ENCODE measurements at regions not wholly inside any gene's neighbourhood (a gene's known extent, or its start where the extent isn't known, plus 50 kb on each side); places are given as distances from the start of the nearest gene placed in this dataset.
"Not testable (repeated sequence)": the region's sequence is repeated elsewhere in the genome, so short reads cannot be mapped to it uniquely, and the experiment has no call there.

DNA sequence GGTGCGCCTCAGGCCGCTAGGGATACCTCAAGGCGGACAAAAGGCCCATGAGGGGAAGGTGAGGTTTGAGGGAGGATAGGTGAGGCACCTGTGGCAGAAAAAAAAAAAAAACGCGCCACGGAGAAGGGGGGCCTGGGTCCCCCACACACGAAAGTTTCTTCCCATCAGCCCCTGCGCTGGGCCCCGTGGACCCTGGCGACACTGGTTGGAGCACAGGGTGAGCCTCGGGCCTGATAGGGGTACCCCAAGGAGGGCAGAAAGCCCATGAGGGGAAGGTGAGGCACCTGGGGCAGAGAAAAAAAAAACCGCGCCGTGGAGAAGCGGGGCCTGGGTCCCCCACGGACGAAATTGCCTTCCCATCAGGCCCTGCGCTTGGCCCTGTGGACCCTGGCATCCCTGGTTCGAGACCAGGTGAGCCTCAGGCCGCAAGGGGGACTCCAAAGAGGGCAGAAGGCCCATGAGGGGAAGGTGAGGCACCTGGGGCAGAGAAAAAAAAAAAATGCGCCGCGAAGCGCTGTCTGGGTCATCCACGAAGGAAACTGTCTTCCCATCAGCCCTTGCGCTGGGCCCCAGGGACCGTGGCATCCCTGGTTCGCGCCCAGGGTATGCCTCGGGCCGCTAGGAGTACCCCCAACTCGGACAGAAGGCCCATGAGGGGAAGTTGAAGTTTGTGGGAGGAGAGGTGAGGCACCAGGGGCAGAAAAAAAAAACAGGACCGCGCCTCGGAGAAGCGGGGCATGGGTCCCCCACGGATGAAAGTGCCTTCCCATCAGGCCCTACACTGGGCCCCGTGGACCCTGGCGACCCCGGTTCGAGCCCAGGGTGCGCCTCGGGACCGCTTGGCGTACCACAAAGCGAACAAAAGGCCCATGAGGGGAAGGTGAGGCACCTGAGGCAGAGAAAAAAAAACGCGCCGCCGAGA lies 226.2 kb downstream of the CCDC74A start:
- DNase-seq: no peak

DNA sequence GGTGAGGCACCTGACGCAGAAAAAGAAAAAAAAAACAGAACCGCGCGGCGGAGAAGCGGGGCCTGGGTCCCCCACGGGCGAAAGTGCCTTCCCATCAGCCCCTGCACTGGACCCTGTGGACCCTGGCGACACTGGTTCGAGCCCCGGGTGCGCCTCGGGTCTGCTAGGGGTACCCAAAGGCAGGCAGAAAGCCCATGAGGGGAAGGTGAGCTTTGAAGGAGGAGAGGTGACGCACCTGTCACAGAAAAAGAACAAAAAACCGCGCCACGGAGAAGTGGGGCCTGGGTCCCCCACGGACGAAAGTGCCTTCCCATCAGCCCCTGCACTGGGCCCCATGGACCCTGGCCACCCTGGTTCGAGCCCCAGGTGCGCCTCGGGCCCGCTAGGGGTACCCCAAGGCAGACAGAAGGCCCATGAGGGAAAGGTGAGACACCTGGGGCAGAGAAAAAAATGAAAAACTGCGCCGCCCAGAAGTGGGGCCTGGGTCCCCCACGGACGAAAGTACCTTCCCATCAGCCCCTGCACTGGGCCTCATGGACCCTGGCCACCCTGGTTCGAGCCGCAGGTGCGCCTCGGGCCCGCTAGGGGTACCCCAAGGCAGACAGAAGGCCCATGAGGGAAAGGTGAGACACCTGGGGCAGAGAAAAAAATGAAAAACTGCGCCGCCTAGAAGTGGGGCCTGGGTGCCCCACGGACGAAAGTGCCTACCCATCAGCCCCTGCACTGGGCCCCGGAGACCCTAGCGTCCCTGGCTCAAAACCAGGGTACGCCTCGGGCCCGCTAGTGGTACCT lies 227.4 kb downstream of the CCDC74A start:
- no peak for DNase-seq

DNA sequence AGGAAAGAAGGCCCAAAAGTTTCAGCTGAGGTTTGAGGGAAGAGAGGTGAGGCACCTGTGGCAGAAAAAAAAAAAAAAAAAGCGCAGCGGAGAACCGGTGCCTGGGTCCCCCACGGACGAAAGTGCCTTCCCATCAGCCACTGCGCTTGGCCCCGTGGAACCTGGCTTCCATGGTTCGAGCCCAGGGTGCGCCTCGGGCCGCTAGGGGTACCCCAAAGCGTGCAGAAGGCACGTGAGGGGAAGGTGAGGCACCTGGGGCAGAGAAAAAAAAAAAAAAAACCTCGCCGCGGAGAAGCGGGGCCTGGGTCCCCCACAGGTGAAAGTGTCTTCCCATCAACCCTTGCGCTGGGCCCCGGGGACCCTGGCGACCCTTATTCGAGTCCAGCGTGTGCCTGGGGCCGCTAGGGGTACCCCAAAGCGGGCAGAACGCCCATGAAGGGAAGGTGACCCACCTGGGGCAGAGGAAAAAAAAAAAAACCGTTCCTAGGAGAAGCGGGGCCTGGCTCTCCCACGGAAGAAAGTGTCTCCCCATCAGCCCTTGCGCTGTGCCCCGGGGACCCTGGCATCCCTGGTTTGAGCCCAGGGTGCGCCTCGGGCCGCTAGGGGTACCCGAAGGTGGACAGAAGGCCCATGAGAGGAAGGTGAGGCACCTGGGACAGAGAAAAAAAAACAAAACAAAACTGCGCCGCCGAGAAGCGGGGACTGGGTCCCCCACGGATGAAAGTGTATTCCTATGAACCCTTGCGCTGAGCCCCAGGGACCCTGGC lies 228.6 kb downstream of the CCDC74A start:
- no peak for DNase-seq

DNA sequence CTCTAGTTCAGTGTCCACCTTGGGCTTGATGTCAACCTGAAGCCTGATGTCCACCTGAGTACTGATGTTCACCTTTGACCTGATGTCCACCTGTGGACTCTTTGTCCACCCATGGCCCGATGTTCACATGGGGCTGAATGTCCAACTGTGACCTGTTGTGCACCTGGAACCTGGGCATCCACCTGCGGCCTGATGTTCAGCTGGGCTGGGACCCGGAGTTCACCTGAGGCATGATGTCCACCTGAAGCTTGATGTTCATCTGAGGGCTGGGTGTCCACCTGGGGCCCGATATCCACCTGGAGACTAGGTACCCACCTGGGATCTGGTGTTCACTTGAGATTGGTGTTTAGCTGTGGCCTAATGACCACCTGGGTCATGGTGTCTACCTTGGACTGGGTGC lies 231.3 kb downstream of the CCDC74A start:
- DNase-seq: not testable (repeated sequence)

DNA sequence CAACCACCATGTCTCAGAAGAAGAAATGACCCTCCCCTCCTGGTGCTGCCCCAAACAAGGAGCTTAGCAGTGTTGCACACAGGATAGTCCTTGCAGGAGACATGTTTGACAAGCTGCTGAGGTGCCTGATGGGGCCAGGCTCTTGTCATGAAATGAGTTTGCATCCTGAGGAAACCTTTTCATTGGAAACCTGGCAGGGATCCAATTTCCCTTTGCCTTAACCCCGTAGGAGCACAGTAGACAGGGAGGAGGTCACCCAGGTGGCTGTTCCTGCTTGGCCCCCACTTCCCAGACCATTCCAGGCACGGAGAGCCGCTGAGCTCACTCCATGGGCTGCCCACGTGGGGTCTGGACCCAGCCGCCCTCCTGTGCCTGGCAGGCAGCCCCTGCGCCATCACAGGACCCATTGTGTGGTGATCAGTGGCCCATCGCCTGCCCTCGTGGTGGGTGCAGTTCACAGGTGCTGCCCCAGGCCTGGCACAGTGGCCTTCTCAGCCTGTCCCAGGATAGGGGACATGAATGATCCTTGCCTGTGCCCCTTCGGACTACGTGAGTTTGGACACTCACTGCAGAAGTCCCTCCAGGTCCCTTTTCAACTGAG lies 247.4 kb downstream of the CCDC74A start:
- DNase-seq: not testable (repeated sequence)

DNA sequence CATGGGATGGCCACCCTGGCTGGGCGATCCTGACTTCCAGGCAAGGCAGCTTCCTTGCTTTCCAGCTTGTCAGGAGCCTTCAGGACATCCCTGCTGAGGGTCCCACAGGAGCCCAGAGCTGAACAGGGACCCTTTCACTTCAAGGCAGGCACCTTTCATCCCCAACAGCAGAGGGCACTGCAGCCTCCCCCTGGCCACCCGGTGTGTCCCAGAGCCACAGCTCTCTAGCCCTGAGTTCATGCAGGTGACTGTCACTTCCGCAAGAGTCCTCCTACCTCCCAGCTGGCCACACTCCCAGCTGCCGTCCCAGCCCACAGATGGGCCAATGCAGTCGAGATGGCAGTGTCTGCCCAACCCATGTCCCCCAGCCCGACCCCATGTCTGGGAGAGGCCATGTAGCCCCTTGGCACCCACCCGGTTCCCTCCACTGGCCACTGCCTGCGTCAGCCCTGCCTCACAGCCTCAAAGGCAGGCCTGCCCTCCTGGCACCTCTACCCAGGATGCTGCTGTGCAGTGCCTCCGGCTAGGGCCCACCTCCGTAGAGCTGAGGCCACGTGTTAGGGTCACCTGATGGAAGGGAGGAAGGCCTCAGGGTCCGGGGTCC lies 248.3 kb downstream of the CCDC74A start:
- not testable (repeated sequence) for DNase-seq

DNA sequence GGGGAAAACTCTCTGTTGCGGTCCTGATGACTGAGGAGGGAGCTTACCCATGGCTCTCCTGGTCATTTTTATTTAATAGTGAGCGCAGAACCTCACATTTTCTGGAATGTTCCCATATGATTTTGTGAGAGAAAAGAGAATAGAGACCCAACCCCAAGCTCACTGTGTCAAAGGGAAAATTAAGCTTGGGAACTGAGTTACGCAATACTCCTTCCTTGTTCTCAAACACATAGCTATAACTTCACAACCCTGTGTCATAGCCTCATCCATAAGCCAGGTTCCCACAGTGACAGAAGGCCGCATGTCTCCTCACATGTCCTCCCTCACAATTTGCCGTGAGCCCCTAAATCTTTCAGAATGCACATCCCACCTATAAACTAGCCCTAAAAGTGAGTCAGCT lies 252.8 kb downstream of the CCDC74A start:
- DNase-seq: not testable (repeated sequence)

DNA sequence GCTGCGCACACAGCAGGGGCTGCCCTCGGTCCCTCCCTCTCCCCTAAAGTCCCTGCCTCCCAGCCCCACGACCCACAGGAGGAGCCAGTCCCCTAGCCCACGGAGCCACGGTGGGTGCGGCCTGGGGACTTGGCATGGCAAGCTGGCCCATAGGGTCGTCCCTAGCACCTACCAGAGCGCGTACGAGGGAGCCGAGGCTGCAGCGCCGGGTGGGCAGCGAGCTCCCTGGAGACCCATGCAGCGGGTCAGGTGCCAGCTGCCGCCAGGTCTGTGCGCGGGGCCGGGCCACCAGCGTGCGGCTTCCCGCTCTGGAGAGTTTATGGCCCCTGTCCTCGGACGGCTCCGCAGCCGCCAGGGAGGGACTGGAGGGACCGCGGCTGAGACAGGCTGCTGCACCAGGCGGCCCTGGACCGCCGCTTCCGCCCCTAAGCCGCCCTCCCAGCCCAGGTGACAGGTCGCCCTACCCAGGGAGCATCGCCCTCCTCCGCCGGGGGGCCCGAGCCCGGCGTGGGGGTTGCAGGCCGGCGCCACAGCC lies 273.6 kb downstream of the CCDC74A start:
- no peak for DNase-seq

DNA sequence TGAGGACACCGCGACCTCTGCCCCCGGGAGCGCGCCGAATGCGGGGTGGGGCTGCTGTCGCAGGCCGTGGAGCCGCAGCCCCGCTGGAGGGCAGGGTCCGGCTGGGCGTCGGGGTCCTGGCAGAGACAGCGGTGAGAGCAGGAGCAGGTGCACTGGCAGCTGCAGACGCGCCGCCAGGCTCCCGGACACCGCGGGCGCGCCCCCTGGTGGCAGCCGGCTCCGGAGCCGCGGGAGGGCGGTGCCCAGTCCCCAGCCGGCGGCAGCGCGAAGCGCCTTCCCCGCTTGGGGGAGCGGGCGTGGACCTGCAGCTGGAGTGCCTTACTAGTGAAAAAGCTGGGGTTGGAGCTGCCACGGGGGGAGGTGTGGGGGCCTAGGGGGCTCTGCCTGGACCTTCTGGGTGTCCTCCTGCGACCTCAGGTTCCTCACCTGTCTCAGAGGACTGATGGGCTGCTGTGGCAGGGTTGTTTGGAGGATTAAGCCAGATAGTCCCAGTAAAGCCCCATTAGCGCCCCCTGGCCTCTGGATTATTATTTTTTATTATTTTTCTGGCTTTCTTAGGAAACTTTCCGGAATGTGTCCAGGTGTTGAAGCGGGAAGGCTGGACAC lies 274.2 kb downstream of the CCDC74A start:
- DNase-seq: peak; percentile 64

DNA sequence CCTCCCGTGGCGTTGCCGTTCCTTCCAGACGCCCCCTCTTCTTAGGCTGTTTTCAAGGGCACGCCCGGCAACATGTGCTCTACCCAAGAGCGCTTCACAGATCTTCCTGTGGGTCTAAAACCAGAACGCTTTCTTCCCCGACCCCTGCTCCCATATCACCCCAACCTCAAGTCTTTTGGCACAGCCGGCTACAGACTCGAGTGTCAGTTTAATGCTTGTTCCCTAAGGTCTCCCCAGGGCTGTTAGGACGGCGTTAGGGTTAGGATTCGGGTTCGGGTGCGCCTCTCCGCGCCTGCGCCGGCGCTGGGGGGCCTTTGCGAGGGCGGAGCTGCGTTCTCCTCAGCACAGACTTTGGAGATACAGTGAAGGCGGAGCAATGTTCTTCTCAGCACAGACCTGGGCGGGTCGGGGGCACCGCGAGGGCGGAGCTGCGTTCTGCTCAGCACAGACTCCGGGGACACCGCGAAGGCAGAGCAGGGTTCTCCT lies 274.7 kb downstream of the CCDC74A start:
- peak; percentile 26 for DNase-seq

DNA sequence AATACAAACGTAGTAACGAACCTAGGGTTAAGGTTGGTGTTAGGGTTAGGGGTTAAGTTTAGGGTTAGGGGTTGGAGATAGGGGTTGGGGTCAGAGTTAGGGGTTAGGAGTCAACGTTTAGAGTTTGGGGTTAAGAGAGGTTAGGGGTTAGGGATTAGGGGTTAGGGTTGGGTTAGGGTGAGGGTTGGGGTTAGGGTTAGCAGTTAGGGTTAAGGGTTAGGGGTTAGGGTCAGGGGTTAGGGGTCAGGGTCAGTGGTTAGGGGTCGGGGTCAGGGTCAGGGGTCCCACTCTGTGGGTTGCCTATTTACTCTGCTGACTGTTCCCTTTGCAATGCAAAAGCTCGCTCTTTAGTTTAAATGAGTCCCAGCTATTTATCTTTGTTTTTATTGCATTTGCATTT lies 275.5 kb downstream of the CCDC74A start:
- DNase-seq: not testable (repeated sequence)

DNA sequence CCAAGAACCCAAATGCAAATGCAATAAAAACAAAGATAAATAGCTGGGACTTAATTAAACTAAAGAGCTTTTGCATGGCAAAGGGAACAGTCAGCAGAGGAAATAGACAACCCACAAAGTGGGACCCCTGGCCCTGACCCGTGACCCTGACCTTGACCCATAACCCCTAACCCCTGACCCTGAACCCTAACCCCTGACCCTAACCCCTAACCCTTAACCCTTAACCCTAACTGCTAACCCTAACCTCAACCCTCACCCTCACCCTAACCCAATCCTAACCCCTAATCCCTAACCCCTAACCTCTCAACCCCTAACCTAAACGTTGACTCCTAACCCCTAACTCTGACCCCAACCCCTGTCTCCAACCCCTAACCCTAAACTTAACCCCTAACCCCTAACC lies 284.9 kb downstream of the CCDC74A start:
- DNase-seq: not testable (repeated sequence)

DNA sequence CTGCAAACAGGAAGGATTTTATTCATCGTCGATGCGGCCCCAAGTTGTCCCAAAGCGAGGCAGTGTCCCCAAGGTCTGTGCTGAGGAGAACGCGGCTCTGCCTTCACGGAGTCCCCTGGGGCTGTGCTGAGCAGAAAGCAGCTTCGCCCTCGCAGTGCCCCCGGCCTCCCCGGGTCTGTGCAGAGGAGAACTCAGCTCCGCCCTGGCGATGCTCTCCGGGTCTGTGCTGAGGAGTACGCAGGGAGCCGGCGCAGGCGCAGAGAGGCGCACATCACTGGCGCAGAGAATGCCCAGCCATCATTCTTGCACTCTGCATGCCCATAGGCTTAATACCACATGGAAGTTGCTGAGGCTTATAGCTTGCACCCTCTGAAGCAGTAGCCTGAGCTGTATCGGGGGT lies 285.7 kb downstream of the CCDC74A start:
- not testable (repeated sequence) for DNase-seq

DNA sequence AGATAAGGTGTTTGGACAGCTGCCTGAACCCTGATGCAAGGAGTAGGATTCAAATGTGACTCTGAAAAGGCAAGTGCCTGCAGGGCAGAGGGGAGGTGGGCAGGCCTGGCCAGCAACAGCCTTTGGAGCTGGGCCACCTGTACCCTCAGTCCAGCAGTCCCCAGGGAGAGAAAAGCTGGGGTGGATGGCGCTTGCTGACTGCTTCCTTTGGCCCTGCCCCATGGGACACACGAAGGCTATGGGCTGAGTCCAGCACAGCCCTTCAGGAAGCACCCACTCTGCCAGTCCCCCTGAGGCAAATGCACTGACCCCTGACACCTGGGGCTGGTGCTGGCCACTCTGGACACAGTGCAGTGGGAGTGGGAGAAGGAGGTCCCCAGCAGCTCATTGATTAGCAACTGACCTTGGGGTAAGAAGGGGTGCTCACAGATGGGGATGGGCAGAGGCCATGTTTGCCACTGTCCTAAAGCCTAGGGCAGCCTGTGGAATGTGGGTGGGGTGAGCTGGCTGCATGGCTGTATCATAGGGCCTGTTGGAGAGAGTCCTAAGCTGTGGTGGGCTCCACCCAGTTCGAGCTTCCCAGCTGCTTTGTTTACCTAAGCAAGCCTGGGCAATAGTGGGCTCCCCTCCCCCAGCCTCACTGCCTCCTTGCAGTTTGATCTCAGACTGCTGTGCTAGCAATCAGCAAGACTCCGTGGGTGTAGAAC lies 290.7 kb downstream of the CCDC74A start:
- not testable (repeated sequence) for DNase-seq

DNA sequence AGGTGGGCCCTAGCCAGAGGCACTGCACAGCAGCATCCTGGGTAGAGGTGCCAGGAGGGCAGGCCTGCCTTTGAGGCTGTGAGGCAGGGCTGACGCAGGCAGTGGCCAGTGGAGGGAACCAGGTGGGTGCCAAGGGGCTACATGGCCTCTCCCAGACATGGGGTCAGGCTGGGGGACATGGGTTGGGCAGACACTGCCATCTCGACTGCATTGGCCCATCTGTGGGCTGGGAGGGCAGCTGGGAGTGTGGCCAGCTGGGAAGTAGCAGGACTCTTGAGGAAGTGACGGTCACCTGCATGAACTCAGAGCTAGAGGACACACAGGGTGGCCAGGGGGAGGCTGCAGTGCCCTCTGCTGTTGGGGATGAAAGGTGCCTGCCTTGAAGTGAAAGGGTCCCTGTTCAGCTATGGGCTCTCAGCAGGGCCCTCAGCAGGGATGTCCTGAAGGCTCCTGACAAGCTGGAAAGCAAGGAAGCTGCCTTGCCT lies 294.6 kb downstream of the CCDC74A start:
- not testable (repeated sequence) for DNase-seq

DNA sequence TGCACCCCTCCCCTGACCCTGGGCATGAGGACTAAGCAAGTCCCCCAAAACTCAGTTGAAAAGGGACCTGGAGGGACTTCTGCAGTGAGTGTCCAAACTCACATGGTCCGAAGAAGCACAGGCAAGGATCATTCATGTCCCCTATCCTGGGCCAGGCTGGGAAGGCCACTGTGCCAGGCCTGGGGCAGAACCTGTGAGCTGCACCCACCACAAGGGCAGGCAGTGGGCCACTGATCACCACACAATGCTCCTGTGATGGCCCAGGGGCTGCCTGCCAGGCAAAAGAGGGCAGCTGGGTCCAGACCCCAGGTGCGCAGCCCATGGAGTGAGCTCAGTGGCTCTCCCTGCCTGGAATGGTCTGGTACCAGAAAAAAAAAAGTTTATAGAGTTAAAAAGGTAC lies 295.4 kb downstream of the CCDC74A start:
- not testable (repeated sequence) for DNase-seq

DNA sequence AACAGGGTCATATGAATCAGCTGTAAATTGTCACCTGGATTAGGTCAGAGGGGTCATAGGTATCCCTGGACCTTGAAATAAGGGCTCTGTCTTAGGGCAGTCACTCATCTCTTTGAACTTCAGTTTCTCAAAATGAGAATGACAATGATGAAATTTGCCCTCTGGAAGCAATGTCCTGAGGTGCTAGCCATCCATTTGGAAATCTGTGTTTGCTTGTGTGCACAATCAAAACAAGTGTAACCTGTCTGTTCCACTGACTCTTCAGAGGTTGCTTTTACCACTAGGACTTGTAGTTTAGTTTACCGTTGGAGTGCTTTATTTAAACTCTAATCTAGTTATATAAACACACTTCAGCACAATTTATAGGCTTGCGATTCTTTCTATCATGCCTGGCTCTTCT lies 297.3 kb downstream of the CCDC74A start:
- DNase-seq: not testable (repeated sequence)

DNA sequence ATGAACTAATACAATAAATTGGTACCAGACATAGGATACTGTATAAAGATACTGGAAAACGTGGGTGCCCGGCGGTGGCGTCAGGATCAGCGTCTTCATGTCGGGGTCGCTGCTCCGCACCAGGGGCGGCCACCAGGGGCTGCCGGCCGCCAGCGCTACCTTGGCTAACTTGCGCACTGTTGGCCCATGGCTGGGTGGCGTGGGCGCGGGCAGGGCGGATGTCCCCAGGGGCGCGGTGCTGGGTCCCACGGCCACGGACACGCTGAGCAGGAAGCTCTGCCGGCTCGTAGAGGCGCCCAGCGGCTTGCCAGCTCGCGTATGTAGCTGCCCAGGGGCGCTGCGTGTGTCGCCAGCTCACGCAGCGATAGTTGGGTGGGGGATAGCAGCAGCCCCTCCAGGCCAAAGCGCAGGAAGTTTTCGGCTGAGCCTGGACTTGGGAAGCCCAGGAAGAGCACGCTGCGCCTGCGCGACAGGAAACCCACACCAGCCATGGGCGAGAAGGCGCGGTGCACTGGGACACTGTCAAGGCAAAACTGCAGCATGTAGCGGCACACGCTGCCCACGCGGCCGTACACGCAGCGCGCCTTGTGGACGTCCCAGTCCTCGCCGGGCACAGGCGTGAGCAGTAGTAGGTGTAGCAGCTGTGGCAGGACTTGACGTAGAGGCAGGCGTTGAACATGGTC lies 299.9 kb downstream of the CCDC74A start:
- DNase-seq: no peak

DNA sequence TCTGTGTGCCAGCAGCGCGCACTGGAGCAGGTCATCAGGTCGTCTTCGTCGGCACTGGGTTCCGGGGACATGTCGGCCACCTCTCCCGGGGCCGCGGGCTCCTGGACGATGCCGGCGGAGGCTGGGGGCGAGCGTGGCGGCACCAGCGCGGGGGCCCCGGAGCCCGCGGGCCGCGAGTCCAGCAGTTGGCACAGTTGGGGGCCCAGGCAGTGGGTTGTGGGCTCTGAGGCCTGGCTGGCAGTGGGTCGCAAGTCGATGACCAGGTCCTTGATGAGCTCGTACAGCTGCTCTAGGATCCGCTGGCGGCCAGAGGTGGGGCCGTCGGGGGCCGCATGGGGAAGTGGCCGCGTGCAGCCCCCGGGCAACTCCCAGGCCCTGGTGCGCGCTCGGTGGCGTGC lies 300.5 kb downstream of the CCDC74A start:
- no peak for DNase-seq

Measured in CD4-positive, alpha-beta T cell treated with Interleukin-4 for 4 hours (primary cell).